HEK293 (cell line): ENCODE measurements at regions not wholly inside any gene's neighbourhood (a gene's known extent, or its start where the extent isn't known, plus 50 kb on each side); places are given as distances from the start of the nearest gene placed in this dataset.

Experiments used
- CTCF ChIA-PET: fragments of 350-600 bp; formaldehyde crosslinking; extraction: SDS; loops from one replicate; lab custom pipeline; 2021; ENCODE audit warnings: antibody characterized with exemption; lab: Yijun Ruan, JAX
- POLR2A ChIA-PET: fragments of 300-600 bp; formaldehyde crosslinking; extraction: SDS; loops from one replicate; lab custom pipeline; 2020; ENCODE audit warnings: antibody characterized with exemption, inconsistent platforms; lab: Yijun Ruan, JAX
- H3K27ac ChIP-seq: fragments of 200-500 bp; sonication (Bioruptor generic); 2 replicates; pipeline ENCODE4 v1.5.1; 2014; ENCODE audit warnings: low read depth, low read length, control low read depth, inconsistent platforms; ENCODE audit errors: extremely low read depth
- H3K36me3 ChIP-seq, 2 experiments: fragments of 200-500 bp in 1 of 2; sonication (Bioruptor generic) in 1 of 2; 1 replicate in 1 of 2; 2 replicates in 1 of 2; pipeline ENCODE4 v1.5.1; 2014 to 2017; ENCODE audit warnings: inconsistent platforms in 2 of 2, low read length in 2 of 2; ENCODE audit not compliant: control insufficient read depth in 2 of 2, insufficient read depth in 1 of 2
- H3K4me1 ChIP-seq: fragments of 200-500 bp; sonication (Bioruptor generic); 2 replicates; pipeline ENCODE4 v1.5.1; 2014; ENCODE audit warnings: mild to moderate bottlenecking, low read length, inconsistent platforms; ENCODE audit not compliant: control insufficient read depth, insufficient read depth
- H3K4me3 ChIP-seq: 2 replicates; pipeline ENCODE4 v1.5.1; 2011; ENCODE audit warnings: low read depth, mild to moderate bottlenecking, control low read depth, low read length, moderate library complexity
- H3K9me3 ChIP-seq: fragments of 200-500 bp; sonication (Bioruptor generic); 2 replicates; pipeline ENCODE4 v1.5.1; 2014; ENCODE audit warnings: low read depth, low read length, inconsistent platforms; ENCODE audit not compliant: control insufficient read depth, insufficient read depth
- HOXD13 ChIP-seq: sonication (generic); formaldehyde crosslinking; IDR thresholded peaks from 2 replicates; pipeline ENCODE4 v1.8.0; 2022; ENCODE audit warnings: missing genetic modification reagents, borderline replicate concordance
- SP3 ChIP-seq: fragments of 450-650 bp; formaldehyde crosslinking; IDR thresholded peaks from 2 replicates; pipeline ENCODE4 v1.5.1; 2016; ENCODE audit warnings: missing biosample characterization, missing genetic modification characterization
- WT1 ChIP-seq: fragments of 450-650 bp; formaldehyde crosslinking; IDR thresholded peaks from 2 replicates; pipeline ENCODE4 v1.5.1; 2016; ENCODE audit warnings: missing biosample characterization, missing genetic modification characterization
- ZNF112 ChIP-seq: fragments of 450-650 bp; formaldehyde crosslinking; IDR thresholded peaks from 2 replicates; pipeline ENCODE4 v1.5.0; 2017; ENCODE audit warnings: missing biosample characterization, missing genetic modification characterization
- ZNF132 ChIP-seq: fragments of 450-650 bp; formaldehyde crosslinking; IDR thresholded peaks from 2 replicates; pipeline ENCODE4 v1.5.1; 2017; ENCODE audit warnings: missing biosample characterization, missing genetic modification characterization, borderline replicate concordance
- ZNF155 ChIP-seq: fragments of 450-650 bp; formaldehyde crosslinking; IDR thresholded peaks from 2 replicates; pipeline ENCODE4 v1.5.1; 2016; ENCODE audit warnings: missing biosample characterization, missing genetic modification characterization
- ZNF223 ChIP-seq: fragments of 450-650 bp; formaldehyde crosslinking; IDR thresholded peaks from 2 replicates; pipeline ENCODE4 v1.5.1; 2016; ENCODE audit warnings: missing biosample characterization, missing genetic modification characterization
- ZNF302 ChIP-seq: fragments of 450-650 bp; formaldehyde crosslinking; IDR thresholded peaks from 2 replicates; pipeline ENCODE4 v1.5.1; 2016; ENCODE audit warnings: missing biosample characterization, missing genetic modification characterization, low read depth
- ZNF324 ChIP-seq: fragments of 450-650 bp; formaldehyde crosslinking; IDR thresholded peaks from 2 replicates; pipeline ENCODE4 v1.5.1; 2016; ENCODE audit warnings: missing biosample characterization, missing genetic modification characterization
- ZNF354C ChIP-seq: fragments of 450-650 bp; formaldehyde crosslinking; IDR thresholded peaks from 2 replicates; pipeline ENCODE4 v1.5.1; 2016; ENCODE audit warnings: missing biosample characterization, missing genetic modification characterization, low read depth, borderline replicate concordance
- ZNF404 ChIP-seq: fragments of 450-650 bp; formaldehyde crosslinking; IDR thresholded peaks from 2 replicates; pipeline ENCODE4 v1.5.1; 2017; ENCODE audit warnings: missing biosample characterization, missing genetic modification characterization
- ZNF473 ChIP-seq: fragments of 450-650 bp; formaldehyde crosslinking; IDR thresholded peaks from 2 replicates; pipeline ENCODE4 v1.5.1; 2017; ENCODE audit warnings: missing biosample characterization, missing genetic modification characterization
- ZNF626 ChIP-seq: fragments of 450-650 bp; sonication (Bioruptor Pico); formaldehyde crosslinking; IDR thresholded peaks from 2 replicates; pipeline ENCODE4 v1.5.1; 2018; ENCODE audit warnings: missing biosample characterization, missing genetic modification characterization, inconsistent platforms
- TF ChIP-seq, protein P1 (sequence below): fragments of 450-650 bp; formaldehyde crosslinking; IDR thresholded peaks from 2 replicates; pipeline ENCODE4 v1.5.1; 2017; ENCODE audit warnings: missing biosample characterization, missing genetic modification characterization
- TF ChIP-seq, protein P2 (sequence below): fragments of 450-650 bp; formaldehyde crosslinking; IDR thresholded peaks from 2 replicates; pipeline ENCODE4 v1.5.1; 2016; ENCODE audit warnings: missing biosample characterization, missing genetic modification characterization
- TF ChIP-seq, protein P3 (sequence below): fragments of 450-650 bp; formaldehyde crosslinking; IDR thresholded peaks from 2 replicates; pipeline ENCODE4 v1.5.1; 2016; ENCODE audit warnings: missing biosample characterization, missing genetic modification characterization, borderline replicate concordance
- TF ChIP-seq, protein P4 (sequence below): fragments of 450-650 bp; formaldehyde crosslinking; IDR thresholded peaks from 2 replicates; pipeline ENCODE4 v1.5.1; 2016; ENCODE audit warnings: missing biosample characterization, missing genetic modification characterization
- TF ChIP-seq, protein P5 (sequence below): fragments of 450-650 bp; IDR thresholded peaks from 2 replicates; pipeline ENCODE4 v1.5.1; 2018; ENCODE audit warnings: missing biosample characterization, missing genetic modification characterization

DNA sequence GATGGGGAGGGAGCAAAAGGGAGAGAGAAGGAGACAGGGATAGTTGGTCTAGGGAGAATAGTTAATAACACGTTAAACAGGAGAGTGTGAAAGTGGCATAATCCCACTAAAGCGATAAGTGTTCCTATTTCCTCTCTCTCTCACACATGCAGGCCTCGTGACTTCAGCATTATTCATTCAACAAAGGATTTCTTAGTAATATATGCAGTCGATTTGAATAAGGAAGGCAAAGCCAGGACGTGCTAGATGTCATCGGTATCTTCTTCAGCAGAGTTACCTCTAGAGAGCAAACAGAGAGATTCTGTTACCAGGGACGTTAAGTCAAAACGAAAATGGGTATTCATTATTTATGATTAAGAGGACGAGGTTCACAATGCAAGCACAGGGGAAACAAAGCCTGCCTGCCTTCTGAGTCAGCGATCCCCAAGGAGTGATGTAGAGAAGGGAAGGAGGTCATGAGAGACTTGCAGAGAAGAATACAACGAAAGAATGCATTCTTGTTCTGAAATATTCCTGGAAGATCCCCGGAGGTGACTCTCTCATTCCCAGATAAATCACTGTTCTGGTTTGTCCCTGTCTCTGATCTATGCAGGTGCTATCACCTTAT is 1048.4 kb downstream of the NLGN4X start:
- H3K36me3 ChIP-seq = no peaks in the 10 kb centered on the region
- TF ChIP-seq ZNF132 (tag by site-specific recombination) (no peak), WT1 (tag by site-specific recombination) (no peak), ZNF324 (no peak), ZNF302 (tag by site-specific recombination) (no peak), ZNF155 (tag by site-specific recombination) (no peak), ZNF354C (tag by site-specific recombination) (no peak), HOXD13 (no peak), ZNF626 (tag by site-specific recombination) (no peak), ZNF112 (tag by site-specific recombination) (no peak), ZNF404 (tag by site-specific recombination) (no peak), ZNF223 (no peak), SP3 (tag by site-specific recombination) (no peak), ZNF473 (no peak)
- TF ChIP-seq, protein P1, sequence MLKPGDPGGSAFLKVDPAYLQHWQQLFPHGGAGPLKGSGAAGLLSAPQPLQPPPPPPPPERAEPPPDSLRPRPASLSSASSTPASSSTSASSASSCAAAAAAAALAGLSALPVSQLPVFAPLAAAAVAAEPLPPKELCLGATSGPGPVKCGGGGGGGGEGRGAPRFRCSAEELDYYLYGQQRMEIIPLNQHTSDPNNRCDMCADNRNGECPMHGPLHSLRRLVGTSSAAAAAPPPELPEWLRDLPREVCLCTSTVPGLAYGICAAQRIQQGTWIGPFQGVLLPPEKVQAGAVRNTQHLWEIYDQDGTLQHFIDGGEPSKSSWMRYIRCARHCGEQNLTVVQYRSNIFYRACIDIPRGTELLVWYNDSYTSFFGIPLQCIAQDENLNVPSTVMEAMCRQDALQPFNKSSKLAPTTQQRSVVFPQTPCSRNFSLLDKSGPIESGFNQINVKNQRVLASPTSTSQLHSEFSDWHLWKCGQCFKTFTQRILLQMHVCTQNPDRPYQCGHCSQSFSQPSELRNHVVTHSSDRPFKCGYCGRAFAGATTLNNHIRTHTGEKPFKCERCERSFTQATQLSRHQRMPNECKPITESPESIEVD (tag by site-specific recombination) = no peak
- TF ChIP-seq, protein P2, sequence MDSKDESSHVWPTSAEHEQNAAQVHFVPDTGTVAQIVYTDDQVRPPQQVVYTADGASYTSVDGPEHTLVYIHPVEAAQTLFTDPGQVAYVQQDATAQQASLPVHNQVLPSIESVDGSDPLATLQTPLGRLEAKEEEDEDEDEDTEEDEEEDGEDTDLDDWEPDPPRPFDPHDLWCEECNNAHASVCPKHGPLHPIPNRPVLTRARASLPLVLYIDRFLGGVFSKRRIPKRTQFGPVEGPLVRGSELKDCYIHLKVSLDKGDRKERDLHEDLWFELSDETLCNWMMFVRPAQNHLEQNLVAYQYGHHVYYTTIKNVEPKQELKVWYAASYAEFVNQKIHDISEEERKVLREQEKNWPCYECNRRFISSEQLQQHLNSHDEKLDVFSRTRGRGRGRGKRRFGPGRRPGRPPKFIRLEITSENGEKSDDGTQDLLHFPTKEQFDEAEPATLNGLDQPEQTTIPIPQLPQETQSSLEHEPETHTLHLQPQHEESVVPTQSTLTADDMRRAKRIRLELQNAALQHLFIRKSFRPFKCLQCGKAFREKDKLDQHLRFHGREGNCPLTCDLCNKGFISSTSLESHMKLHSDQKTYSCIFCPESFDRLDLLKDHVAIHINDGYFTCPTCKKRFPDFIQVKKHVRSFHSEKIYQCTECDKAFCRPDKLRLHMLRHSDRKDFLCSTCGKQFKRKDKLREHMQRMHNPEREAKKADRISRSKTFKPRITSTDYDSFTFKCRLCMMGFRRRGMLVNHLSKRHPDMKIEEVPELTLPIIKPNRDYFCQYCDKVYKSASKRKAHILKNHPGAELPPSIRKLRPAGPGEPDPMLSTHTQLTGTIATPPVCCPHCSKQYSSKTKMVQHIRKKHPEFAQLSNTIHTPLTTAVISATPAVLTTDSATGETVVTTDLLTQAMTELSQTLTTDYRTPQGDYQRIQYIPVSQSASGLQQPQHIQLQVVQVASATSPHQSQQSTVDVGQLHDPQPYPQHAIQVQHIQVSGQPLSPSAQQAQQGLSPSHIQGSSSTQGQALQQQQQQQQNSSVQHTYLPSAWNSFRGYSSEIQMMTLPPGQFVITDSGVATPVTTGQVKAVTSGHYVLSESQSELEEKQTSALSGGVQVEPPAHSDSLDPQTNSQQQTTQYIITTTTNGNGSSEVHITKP (tag by site-specific recombination) = no peak
- TF ChIP-seq, protein P3, sequence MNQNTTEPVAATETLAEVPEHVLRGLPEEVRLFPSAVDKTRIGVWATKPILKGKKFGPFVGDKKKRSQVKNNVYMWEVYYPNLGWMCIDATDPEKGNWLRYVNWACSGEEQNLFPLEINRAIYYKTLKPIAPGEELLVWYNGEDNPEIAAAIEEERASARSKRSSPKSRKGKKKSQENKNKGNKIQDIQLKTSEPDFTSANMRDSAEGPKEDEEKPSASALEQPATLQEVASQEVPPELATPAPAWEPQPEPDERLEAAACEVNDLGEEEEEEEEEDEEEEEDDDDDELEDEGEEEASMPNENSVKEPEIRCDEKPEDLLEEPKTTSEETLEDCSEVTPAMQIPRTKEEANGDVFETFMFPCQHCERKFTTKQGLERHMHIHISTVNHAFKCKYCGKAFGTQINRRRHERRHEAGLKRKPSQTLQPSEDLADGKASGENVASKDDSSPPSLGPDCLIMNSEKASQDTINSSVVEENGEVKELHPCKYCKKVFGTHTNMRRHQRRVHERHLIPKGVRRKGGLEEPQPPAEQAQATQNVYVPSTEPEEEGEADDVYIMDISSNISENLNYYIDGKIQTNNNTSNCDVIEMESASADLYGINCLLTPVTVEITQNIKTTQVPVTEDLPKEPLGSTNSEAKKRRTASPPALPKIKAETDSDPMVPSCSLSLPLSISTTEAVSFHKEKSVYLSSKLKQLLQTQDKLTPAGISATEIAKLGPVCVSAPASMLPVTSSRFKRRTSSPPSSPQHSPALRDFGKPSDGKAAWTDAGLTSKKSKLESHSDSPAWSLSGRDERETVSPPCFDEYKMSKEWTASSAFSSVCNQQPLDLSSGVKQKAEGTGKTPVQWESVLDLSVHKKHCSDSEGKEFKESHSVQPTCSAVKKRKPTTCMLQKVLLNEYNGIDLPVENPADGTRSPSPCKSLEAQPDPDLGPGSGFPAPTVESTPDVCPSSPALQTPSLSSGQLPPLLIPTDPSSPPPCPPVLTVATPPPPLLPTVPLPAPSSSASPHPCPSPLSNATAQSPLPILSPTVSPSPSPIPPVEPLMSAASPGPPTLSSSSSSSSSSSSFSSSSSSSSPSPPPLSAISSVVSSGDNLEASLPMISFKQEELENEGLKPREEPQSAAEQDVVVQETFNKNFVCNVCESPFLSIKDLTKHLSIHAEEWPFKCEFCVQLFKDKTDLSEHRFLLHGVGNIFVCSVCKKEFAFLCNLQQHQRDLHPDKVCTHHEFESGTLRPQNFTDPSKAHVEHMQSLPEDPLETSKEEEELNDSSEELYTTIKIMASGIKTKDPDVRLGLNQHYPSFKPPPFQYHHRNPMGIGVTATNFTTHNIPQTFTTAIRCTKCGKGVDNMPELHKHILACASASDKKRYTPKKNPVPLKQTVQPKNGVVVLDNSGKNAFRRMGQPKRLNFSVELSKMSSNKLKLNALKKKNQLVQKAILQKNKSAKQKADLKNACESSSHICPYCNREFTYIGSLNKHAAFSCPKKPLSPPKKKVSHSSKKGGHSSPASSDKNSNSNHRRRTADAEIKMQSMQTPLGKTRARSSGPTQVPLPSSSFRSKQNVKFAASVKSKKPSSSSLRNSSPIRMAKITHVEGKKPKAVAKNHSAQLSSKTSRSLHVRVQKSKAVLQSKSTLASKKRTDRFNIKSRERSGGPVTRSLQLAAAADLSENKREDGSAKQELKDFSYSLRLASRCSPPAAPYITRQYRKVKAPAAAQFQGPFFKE (tag by site-specific recombination) = no peak
- TF ChIP-seq, protein P4, sequence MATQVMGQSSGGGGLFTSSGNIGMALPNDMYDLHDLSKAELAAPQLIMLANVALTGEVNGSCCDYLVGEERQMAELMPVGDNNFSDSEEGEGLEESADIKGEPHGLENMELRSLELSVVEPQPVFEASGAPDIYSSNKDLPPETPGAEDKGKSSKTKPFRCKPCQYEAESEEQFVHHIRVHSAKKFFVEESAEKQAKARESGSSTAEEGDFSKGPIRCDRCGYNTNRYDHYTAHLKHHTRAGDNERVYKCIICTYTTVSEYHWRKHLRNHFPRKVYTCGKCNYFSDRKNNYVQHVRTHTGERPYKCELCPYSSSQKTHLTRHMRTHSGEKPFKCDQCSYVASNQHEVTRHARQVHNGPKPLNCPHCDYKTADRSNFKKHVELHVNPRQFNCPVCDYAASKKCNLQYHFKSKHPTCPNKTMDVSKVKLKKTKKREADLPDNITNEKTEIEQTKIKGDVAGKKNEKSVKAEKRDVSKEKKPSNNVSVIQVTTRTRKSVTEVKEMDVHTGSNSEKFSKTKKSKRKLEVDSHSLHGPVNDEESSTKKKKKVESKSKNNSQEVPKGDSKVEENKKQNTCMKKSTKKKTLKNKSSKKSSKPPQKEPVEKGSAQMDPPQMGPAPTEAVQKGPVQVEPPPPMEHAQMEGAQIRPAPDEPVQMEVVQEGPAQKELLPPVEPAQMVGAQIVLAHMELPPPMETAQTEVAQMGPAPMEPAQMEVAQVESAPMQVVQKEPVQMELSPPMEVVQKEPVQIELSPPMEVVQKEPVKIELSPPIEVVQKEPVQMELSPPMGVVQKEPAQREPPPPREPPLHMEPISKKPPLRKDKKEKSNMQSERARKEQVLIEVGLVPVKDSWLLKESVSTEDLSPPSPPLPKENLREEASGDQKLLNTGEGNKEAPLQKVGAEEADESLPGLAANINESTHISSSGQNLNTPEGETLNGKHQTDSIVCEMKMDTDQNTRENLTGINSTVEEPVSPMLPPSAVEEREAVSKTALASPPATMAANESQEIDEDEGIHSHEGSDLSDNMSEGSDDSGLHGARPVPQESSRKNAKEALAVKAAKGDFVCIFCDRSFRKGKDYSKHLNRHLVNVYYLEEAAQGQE (tag by site-specific recombination) = no peak
- TF ChIP-seq, protein P5, sequence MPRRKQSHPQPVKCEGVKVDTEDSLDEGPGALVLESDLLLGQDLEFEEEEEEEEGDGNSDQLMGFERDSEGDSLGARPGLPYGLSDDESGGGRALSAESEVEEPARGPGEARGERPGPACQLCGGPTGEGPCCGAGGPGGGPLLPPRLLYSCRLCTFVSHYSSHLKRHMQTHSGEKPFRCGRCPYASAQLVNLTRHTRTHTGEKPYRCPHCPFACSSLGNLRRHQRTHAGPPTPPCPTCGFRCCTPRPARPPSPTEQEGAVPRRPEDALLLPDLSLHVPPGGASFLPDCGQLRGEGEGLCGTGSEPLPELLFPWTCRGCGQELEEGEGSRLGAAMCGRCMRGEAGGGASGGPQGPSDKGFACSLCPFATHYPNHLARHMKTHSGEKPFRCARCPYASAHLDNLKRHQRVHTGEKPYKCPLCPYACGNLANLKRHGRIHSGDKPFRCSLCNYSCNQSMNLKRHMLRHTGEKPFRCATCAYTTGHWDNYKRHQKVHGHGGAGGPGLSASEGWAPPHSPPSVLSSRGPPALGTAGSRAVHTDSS (tag by site-specific recombination) = no peak
- no peak overlapping the region for H3K4me3 ChIP-seq
- ChIA-PET CTCF (interaction anchor here (0.5 kb wide), 1 partner anchor 39 kb away, joined by 3 read pairs; no protein-coding TSS in a partner anchor), POLR2A (no interaction called here)
- H3K4me1 ChIP-seq = no peaks in the 10 kb centered on the region
- H3K27ac ChIP-seq = no peak overlapping the region
- H3K9me3 ChIP-seq = no peaks in the 10 kb centered on the region
